H4 (cell line): ENCODE measurements at regions not wholly inside any gene's neighbourhood (a gene's known extent, or its start where the extent isn't known, plus 50 kb on each side); places are given as distances from the start of the nearest gene placed in this dataset.

Experiments used
- DNase-seq: peaks from one replicate; pipeline ENCODE4 v3.0.0-alpha.2; 2015; ENCODE audit warnings: low spot score

GRCh38 chr16:48946686-48947370 is 334.8 kb downstream of the CBLN1 start:
- no peak for DNase-seq

GRCh38 chr16:48942996-48943395 is 333.0 kb upstream of the N4BP1 start:
- DNase-seq: no peak

- DNase-seq: no peak
Observed at GRCh38 chr16:48936811-48937210, 326.8 kb upstream of the N4BP1 start.

- no peak for DNase-seq
Observed at GRCh38 chr16:48932216-48932855, 322.4 kb upstream of the N4BP1 start.

GRCh38 chr16:48930951-48931553 is 321.1 kb upstream of the N4BP1 start:
- DNase-seq: no peak

GRCh38 chr16:48919791-48920190 is 309.8 kb upstream of the N4BP1 start:
- DNase-seq: no peak

GRCh38 chr16:48918520-48919258 is 308.7 kb upstream of the N4BP1 start:
- peak; percentile 9 for DNase-seq

- DNase-seq: no peak
Observed at GRCh38 chr16:48916566-48916965, 306.6 kb upstream of the N4BP1 start.

GRCh38 chr16:48914070-48914469 is 304.1 kb upstream of the N4BP1 start:
- DNase-seq: no peak

GRCh38 chr16:48913384-48913783 is 303.4 kb upstream of the N4BP1 start:
- no peak for DNase-seq

GRCh38 chr16:48912360-48912759 is 302.4 kb upstream of the N4BP1 start:
- DNase-seq: no peak

- no peak for DNase-seq
Observed at GRCh38 chr16:48911700-48912099, 301.7 kb upstream of the N4BP1 start.

GRCh38 chr16:48910214-48910613 is 300.2 kb upstream of the N4BP1 start:
- DNase-seq: no peak

GRCh38 chr16:48909231-48909630 is 299.3 kb upstream of the N4BP1 start:
- no peak for DNase-seq

GRCh38 chr16:48907906-48908634 is 298.1 kb upstream of the N4BP1 start:
- DNase-seq: no peak

GRCh38 chr16:48905632-48906505 is 295.9 kb upstream of the N4BP1 start:
- no peak for DNase-seq

GRCh38 chr16:48904333-48904732 is 294.4 kb upstream of the N4BP1 start:
- DNase-seq: no peak

GRCh38 chr16:48903039-48903438 is 293.1 kb upstream of the N4BP1 start:
- DNase-seq: no peak

GRCh38 chr16:48901712-48902374 is 291.9 kb upstream of the N4BP1 start:
- no peak for DNase-seq

- no peak for DNase-seq
Observed at GRCh38 chr16:48899500-48899899, 289.5 kb upstream of the N4BP1 start.
